ENCODE measurements at regions not wholly inside any gene's neighbourhood (a gene's known extent, or its start where the extent isn't known, plus 50 kb on each side); places are given as distances from the start of the nearest gene placed in this dataset.

DNA sequence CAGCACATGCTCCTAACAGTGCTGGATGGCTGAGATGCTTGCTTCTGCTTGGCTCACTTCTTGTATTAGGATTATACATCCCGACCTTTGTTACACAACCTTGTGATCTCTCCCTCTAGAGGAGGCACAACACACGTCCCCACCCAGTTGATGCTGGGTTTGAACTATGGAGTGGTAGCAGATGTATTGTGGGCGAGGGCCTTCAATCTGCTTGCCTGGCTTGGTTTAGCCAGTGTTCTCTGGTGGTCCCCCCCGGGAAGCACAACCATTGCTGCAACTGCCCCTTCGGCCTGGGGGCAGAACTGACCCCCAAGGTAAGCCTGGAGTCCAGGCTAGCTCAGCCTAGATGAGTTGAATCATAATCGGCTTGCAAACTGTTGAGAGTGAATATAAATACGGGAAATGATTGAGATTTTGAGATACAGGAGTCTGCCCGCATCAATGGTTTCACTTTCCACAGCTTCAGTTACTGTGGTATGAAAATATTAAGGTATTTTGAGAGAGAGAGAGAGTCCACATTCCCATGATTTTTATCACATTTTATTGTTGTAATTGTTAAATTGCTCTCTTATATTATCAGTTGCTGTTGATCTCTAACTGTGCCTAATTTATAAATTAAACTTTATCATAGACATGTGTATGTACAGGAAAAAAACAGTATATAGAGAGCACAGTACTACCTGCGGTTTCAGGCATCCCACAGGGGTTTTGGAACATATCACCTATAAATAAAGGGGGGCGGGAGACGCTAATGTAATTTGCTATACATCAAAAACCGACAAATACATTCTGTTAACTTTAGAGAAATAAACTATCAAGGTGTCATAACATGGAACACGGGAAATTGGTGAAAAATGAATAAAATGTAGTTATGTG lies 482.0 kb upstream of the B3GAT1 start:
- H3K36me3 ChIP-seq = no peaks in the 10 kb centered on the region
- WGBS, 2 donors = 81 to 84% methylated on average over 13 of the region's 13 CpGs
- no peaks in the 10 kb centered on the region for H3K9me3 ChIP-seq
- no peaks in the 10 kb centered on the region for H3K4me1 ChIP-seq
- H3K4me3 ChIP-seq = no peak overlapping the region
- no peak overlapping the region for H3K27ac ChIP-seq
- TF ChIP-seq POLR2AphosphoS5 (IDR thresholded peaks at IDR 0.05) = no peak
- TF ChIP-seq EP300 (IDR thresholded peaks at IDR 0.05) = no peak
- no peak for TF ChIP-seq POLR2A (IDR thresholded peaks at IDR 0.05)
- TF ChIP-seq, protein P1, sequence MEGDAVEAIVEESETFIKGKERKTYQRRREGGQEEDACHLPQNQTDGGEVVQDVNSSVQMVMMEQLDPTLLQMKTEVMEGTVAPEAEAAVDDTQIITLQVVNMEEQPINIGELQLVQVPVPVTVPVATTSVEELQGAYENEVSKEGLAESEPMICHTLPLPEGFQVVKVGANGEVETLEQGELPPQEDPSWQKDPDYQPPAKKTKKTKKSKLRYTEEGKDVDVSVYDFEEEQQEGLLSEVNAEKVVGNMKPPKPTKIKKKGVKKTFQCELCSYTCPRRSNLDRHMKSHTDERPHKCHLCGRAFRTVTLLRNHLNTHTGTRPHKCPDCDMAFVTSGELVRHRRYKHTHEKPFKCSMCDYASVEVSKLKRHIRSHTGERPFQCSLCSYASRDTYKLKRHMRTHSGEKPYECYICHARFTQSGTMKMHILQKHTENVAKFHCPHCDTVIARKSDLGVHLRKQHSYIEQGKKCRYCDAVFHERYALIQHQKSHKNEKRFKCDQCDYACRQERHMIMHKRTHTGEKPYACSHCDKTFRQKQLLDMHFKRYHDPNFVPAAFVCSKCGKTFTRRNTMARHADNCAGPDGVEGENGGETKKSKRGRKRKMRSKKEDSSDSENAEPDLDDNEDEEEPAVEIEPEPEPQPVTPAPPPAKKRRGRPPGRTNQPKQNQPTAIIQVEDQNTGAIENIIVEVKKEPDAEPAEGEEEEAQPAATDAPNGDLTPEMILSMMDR (IDR thresholded peaks at IDR 0.05) = no peak
- ATAC-seq (ENCODE audit: low FRiP score in 2 of 2) (no peak), DNase-seq (no peak)
- H3K27me3 ChIP-seq = no peaks in the 10 kb centered on the region

DNA sequence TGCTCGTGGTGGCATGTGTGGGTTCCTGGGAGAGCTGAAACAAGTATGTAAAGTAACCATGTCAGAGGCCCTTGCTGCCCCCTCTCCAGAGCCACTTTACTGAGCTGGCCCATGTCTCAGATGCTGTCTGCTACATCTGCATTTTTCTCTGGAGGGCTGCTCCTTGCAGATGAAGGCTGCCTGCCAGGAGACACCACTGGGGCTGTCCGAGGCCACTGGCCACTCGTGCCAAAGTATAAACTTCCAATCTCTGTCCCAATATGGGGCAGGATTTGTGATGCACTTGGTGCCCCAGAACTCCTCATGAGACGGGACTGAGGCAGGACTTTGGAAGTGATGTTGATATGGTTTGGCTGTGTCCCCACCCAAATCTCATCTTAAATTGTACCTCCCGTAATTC lies 478.4 kb upstream of the B3GAT1 start:
- no peaks in the 10 kb centered on the region for H3K9me3 ChIP-seq
- TF ChIP-seq POLR2A (IDR thresholded peaks at IDR 0.05) (no peak), EP300 (IDR thresholded peaks at IDR 0.05) (no peak), POLR2AphosphoS5 (IDR thresholded peaks at IDR 0.05) (no peak)
- TF ChIP-seq, protein P1 (IDR thresholded peaks at IDR 0.05) = no peak
- H3K27me3 ChIP-seq = no peaks in the 10 kb centered on the region
- H3K27ac ChIP-seq = no peak overlapping the region
- no peak for ATAC-seq (ENCODE audit: low FRiP score in 2 of 2)
- no peaks in the 10 kb centered on the region for H3K36me3 ChIP-seq
- no peak for DNase-seq
- no peaks in the 10 kb centered on the region for H3K4me1 ChIP-seq
- no peak overlapping the region for H3K4me3 ChIP-seq
- WGBS, 2 donors = 73 to 78% methylated on average over 3 to 5 of the region's 5 CpGs

DNA sequence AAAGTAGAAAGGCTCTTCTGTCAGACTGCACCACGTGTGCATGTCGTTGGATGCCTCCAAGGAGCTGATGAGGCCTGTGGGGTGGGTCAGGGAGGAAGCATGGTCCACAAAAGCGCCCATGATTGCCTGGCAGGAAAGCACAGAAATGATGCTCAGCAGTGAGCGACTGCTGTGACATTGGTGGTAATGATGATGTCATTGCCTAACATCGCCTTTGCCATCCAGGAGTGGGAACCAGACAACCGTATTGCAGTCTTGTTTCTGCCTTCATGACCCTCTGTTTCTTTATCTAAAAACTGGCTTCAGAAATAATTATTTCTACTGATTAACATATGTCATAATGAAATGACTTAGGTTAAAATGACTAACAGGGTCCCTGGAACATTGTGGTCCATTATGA lies 477.8 kb upstream of the B3GAT1 start:
- WGBS, 2 donors = 82 to 84% methylated on average over 6 of the region's 6 CpGs
- no peak for TF ChIP-seq EP300 (IDR thresholded peaks at IDR 0.05)
- no peak for TF ChIP-seq POLR2A (IDR thresholded peaks at IDR 0.05)
- TF ChIP-seq, protein P1 (IDR thresholded peaks at IDR 0.05) = no peak
- TF ChIP-seq POLR2AphosphoS5 (IDR thresholded peaks at IDR 0.05) = no peak
- H3K9me3 ChIP-seq = no peaks in the 10 kb centered on the region

DNA sequence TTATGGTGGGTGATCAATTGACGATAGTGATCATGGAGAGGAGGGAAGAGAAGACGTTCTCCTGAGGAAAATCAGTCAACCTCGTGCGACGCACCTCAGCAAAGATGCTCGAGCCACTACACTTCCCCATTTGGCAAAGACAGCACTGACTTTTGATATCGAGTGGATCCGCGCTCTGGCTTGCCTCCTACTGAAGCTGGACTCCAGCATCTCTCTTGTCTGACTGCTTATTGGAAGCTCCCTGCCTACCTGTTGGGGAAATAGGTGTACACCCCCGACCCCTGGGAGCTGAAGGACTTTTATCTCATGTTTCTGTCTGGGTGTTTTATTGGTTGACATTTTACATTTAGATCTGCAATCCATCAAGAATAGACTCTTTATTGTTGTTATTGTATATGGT lies 476.8 kb upstream of the B3GAT1 start:
- Histone ChIP-seq H3K27me3 (no peaks in the 10 kb centered on the region), H3K27ac (no peak overlapping the region), H3K9me3 (no peaks in the 10 kb centered on the region), H3K36me3 (no peaks in the 10 kb centered on the region), H3K4me1 (no peaks in the 10 kb centered on the region), H3K4me3 (no peak overlapping the region)
- DNase-seq = no peak
- TF ChIP-seq POLR2AphosphoS5 (IDR thresholded peaks at IDR 0.05) (no peak), EP300 (IDR thresholded peaks at IDR 0.05) (no peak), POLR2A (IDR thresholded peaks at IDR 0.05) (no peak)
- TF ChIP-seq, protein P1 (IDR thresholded peaks at IDR 0.05) = no peak
- ATAC-seq (ENCODE audit: low FRiP score in 2 of 2) = no peak
- 86 to 91% methylated on average over 10 of the region's 10 CpGs for WGBS, 2 donors

More for the DNA sequence above, 477.8 kb upstream of the B3GAT1 start:
- H3K4me1 ChIP-seq = no peaks in the 10 kb centered on the region
- H3K27ac ChIP-seq = no peak overlapping the region
- no peak overlapping the region for H3K4me3 ChIP-seq
- no peak for ATAC-seq (ENCODE audit: low FRiP score in 2 of 2)
- H3K27me3 ChIP-seq = no peaks in the 10 kb centered on the region
- no peaks in the 10 kb centered on the region for H3K36me3 ChIP-seq
- DNase-seq = no peak

DNA sequence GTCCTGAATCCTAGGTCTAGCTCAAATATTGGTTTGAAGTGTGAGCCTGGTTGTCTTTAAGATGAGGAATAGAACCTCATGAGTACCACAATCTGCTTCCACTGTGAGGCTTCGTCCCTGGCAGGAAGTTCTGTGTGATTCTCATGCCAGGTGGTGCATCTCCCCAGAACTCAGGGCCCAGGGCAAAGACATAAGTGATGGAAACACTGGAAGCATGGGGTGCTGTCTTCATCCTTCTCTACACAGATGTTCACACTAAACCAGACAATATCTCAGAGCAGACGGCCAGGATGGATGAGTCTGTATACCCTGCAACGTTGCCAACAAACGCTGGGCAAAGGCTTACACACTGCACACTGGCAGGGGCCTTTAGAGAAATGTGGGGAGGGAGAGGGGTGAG lies 475.9 kb upstream of the B3GAT1 start:
- 84 to 94% methylated on average over 4 of the region's 4 CpGs for WGBS, 2 donors
- H3K27ac ChIP-seq = no peak overlapping the region
- H3K4me1 ChIP-seq = no peaks in the 10 kb centered on the region
- no peak overlapping the region for H3K4me3 ChIP-seq
- no peaks in the 10 kb centered on the region for H3K9me3 ChIP-seq
- ATAC-seq (ENCODE audit: low FRiP score in 2 of 2) (peak in 1 of 2 donors; percentile 28), DNase-seq (no peak)
- no peak for TF ChIP-seq EP300 (IDR thresholded peaks at IDR 0.05)
- no peak for TF ChIP-seq POLR2A (IDR thresholded peaks at IDR 0.05)
- no peak for TF ChIP-seq POLR2AphosphoS5 (IDR thresholded peaks at IDR 0.05)
- TF ChIP-seq, protein P1 (IDR thresholded peaks at IDR 0.05) = no peak
- no peaks in the 10 kb centered on the region for H3K36me3 ChIP-seq
- no peaks in the 10 kb centered on the region for H3K27me3 ChIP-seq
